ENCODE measurements at regions not wholly inside any gene's neighbourhood (a gene's known extent, or its start where the extent isn't known, plus 50 kb on each side); places are given as distances from the start of the nearest gene placed in this dataset.

- no peak for DNase-seq (ENCODE audit: low read depth in 2 of 2)
Measured at GRCh38 chr3:177530908-177531307, 333.6 kb upstream of the TBL1XR1 start.

DNA sequence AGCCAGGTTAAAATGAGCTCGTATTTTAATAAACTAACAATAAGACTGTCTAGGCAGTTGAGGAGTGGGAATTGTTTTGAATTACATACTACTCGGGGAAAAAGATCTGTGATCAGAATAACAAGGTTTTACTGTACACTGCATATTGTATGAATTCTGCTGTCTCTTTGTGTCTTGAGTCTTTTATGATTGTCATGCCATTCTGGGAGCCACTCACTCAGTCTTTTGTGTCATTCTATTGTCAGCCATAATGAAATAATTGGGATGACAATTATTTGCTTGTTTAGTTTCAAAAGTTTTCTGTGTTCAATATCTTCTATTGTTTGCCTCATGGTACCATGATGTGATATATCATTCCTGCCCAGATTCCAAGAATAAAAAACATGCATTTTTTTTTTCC lies 339.6 kb upstream of the TBL1XR1 start:
- DNase-seq (ENCODE audit: low read depth in 2 of 2), result no peak

DNA sequence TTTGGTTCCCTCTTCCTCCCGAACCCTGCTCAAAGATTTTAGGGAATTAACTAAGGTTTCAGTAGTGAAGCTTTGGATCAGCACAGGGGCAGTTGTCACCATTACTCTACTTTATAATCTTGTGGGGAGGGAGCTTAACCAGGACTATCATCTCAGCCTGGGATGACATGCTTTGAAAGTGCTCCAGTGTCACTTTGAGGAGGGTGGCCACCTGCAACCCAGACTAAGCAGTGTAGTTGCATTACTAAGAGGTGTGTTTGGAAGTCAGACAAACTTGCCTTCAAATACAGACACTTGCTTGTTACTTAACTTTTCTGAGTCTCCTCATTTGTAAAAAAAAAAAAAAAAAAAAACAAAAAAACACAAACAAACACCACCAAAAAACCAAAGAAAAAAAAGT lies 340.3 kb upstream of the TBL1XR1 start:
- no peak for DNase-seq (ENCODE audit: low read depth in 2 of 2)

GRCh38 chr3:177538048-177538749 lies 340.9 kb upstream of the TBL1XR1 start:
- no peak for DNase-seq (ENCODE audit: low read depth in 2 of 2)

DNA sequence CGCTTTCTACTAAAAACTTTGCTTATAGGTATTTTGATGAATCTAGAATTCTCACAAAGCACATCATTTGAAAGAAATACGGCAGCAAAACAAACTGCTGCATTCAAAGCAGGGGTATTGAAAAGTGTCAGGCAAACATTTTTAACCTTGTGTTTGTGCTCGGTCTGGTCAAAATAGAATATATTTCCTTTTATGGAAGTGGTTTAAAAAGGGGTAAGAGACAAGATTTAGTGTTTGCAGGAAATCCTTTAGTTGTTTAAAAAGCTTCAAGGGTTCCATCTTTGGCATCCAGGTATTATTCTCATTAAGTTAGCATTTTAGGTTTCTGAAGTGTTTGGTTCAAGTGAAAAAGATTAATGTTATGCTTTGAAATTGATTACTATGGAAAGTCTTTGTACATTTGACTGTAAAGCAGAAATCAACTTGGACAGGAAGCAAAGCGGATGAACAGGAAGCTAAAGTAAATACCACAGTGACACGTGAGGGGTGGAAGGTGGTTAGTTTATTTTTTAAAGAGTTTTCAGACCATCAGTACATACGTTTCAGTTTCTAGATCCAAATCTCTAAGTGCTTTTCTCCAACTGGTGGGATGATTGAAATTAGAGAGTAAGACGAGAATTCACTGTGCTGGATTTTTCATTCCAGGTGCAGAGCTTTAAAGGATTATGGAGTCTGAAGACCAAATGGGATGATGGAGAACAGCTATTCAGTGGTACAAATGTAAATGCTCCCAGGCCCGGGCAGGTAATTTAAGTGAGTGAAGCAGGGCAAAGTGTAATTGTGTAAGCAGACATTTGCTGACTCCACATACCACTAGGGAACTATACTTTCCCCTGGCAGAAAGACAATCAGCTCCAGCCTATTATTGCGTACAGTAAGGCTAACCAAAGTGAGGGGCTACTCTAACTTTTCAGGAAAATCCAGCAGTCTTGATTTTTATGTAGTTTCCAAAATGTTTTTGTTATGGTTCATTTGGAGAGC lies 341.8 kb upstream of the TBL1XR1 start:
- no peak for DNase-seq (ENCODE audit: low read depth in 2 of 2)

- no peak for DNase-seq (ENCODE audit: low read depth in 2 of 2)
Measured at GRCh38 chr3:177541541-177541940, 344.3 kb upstream of the TBL1XR1 start.

DNA sequence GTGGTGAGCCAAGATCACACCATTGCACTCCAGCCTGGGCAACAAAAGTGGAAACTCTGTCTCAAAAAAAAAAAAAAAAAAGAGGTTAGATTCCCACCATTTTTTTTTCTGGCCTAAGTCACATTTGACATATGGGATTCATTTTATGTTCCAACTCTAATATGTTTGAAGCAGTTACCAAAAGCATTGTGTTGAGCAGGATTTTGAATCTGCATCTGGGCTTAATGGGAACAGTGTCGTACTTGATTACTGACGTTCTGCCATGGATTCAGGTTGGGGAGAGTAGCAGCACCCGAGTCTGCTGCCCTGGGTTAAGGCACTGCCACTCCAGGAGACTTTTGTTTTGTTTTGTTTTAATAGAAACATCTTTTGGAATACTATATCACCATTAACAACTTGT lies 348.7 kb upstream of the TBL1XR1 start:
- no peak for DNase-seq (ENCODE audit: low read depth in 2 of 2)

DNA sequence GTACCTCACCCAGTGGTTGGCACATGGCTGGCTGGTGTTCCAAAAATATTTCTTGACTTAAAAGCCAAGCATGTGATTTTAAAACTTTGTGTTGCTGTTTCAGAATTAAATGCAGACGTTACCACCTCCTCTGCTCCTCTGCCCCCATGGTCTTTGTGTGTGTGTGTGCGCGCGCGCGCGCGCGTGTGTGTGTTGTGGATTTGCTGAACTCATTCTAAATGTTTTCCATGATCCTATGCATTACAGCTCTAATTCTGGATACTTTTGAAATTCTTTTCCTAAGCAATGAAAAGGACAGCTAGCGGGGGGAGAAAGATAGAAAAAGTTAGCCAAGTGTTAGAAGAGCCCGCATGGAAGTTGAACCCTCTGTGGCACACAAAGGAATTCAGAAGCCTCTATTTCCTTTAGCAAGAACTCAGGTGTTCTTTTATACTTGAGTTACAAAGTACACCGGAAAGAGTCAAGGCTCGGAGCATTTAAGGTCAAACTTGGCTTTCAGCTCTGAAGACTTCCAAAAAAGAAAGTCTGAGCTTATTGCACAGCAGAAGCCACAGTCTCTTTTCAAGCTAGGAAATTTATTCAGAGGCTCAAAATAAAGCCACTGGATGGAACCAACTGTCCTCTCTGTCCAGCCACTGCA lies 350.5 kb upstream of the TBL1XR1 start:
- DNase-seq (ENCODE audit: low read depth in 2 of 2), result no peak

GRCh38 chr3:177550667-177551066 lies 353.4 kb upstream of the TBL1XR1 start:
- no peak for DNase-seq (ENCODE audit: low read depth in 2 of 2)

- no peak for DNase-seq (ENCODE audit: low read depth in 2 of 2)
Measured at GRCh38 chr3:177551431-177551836, 354.2 kb upstream of the TBL1XR1 start.

DNA sequence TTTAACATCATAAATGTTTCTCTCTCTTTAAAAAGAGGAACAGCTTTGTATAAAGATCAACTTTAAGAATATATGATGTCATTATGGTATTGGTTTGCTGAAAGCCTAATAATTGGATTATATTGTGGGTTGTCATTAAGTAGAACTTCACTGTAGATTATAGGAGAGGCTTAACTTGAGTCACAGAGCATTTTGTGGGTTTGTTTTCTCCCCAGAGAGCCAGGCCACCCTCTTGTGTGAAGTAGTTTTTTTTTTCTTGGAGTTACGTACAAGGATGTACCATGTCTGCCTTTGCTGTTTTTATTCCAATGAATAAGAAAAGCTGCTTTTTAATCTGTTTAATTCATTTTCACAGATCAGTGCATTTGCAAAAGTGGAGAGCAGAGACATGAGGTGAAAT lies 354.8 kb upstream of the TBL1XR1 start:
- no peak for DNase-seq (ENCODE audit: low read depth in 2 of 2)

DNA sequence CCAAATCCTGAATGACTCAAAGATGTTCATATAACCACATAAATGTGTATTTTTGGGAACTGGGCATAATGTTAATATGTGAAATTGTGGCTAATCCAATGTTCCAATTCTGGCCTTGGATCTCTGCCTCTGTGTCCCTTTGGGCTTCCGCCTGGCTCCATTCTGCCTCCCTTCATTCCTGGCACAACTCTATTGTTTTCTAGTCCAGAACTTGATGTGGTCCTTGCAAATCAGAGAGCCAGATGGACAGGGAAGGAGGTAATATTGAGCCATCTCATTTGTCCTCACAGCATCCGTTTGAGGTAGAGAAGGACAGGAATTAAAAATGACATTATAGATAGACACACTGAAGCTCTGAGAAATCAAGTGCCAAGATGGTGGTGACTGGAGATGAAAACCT lies 355.7 kb upstream of the TBL1XR1 start:
- no peak for DNase-seq (ENCODE audit: low read depth in 2 of 2)

GRCh38 chr3:177553579-177553978 lies 356.3 kb upstream of the TBL1XR1 start:
- no peak for DNase-seq (ENCODE audit: low read depth in 2 of 2)

DNA sequence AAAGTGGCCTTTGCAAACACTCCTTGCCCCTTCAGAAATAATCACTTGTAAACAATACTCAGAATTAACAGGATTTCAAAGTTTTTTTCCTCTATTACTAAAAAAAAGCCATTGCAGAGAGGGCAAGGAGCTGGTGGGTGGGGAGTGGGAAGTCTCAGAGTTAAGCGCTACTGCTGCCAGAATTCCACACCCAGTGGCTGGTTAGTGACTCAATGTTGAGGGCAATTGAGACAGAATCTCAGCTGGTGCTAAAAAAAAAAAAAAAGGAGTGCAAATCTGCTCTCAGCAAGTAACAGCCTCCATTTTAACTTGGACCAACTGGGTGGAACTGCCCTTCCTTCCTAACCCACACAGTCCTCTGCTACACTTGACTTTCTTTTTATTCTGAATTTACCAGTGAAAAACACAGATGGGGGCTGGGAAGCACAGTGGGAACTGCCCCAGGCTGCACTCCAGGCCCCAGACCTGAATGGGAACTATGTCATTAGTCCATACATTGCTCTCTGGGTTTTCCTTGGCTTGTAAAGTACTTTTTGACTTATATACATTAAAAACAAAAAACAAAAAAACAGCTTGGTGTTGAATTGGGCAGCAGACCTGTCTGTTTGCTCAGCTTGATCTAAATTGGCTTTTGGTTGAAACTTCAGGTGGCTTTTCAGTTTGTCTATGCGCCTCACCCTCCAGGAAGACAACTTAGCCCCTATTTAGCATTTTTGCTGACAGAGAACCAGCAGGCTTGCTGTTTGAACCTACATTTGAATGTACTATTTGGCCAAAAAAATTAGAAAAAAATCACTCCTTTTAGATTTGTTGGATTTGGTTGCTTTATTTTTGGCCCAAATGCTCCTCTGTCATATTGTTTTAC lies 357.8 kb upstream of the TBL1XR1 start:
- no peak for DNase-seq (ENCODE audit: low read depth in 2 of 2)

- no peak for DNase-seq (ENCODE audit: low read depth in 2 of 2)
Measured at GRCh38 chr3:177557548-177557947, 360.3 kb upstream of the TBL1XR1 start.

DNA sequence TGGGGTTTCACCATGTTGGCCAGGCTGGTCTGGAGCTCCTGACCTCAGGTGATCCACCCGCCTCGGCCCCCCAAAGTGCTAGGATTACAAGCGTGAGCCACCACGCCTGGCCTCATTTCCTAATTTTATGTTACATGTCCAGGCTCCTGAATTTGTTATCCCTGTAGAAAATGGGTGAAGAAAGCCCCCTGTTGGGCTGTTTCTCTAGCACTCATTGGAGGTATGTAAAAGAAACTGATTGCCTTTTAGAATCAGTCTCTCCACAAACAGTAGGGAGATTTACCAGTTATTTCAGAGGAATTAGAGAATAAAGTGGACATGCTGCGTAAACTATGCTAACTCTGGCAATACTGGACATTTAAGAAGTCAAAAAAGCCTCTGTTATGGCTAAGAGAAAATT lies 364.1 kb upstream of the TBL1XR1 start:
- DNase-seq (ENCODE audit: low read depth in 2 of 2), result no peak

- DNase-seq (ENCODE audit: low read depth in 2 of 2), result no peak
Measured at GRCh38 chr3:177561769-177562392, 364.6 kb upstream of the TBL1XR1 start.

- no peak for DNase-seq (ENCODE audit: low read depth in 2 of 2)
Measured at GRCh38 chr3:177563243-177563780, 366.0 kb upstream of the TBL1XR1 start.

GRCh38 chr3:177563792-177564191 lies 366.5 kb upstream of the TBL1XR1 start:
- DNase-seq (ENCODE audit: low read depth in 2 of 2), result no peak

GRCh38 chr3:177565981-177566380 lies 368.7 kb upstream of the TBL1XR1 start:
- DNase-seq (ENCODE audit: low read depth in 2 of 2), result no peak

DNA sequence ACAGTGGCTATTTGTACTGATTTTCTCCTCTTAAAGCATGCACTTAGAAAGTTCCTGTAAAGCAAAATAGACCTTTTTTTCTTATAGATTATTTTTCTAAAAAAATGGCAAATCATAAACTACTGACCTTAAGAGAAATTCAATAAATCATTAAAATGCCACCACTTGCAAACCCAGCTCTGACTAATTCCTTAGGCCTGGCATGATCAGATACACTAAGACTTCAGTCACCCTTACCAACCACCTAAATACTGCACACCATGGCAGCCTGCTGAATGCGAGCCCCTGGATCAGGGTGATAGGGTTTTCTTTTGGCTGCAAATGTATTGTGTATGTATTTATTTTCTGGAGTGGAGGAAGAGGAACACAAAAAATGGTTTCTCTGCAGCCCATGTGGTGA lies 370.6 kb upstream of the TBL1XR1 start:
- DNase-seq (ENCODE audit: low read depth in 2 of 2), result no peak

Measured in stimulated activated CD8-positive, alpha-beta memory T cell treated with anti-CD3 and anti-CD28 coated beads, Interleukin-15, amount 100 ng/mL, for 4 hours (primary cell).